ENCODE measurements at regions not wholly inside any gene's neighbourhood (a gene's known extent, or its start where the extent isn't known, plus 50 kb on each side); places are given as distances from the start of the nearest gene placed in this dataset.

GRCh38 chr1:57644667-57645066 lies 220.8 kb upstream of the DAB1 start:
- TF ChIP-seq CTCF (IDR thresholded peaks at IDR 0.05) (no peak), POLR2AphosphoS5 (IDR thresholded peaks at IDR 0.05) (no peak), POLR2A (IDR thresholded peaks at IDR 0.05) (no peak), EP300 (IDR thresholded peaks at IDR 0.05) (no peak)
- WGBS, 2 donors (ENCODE audit: low coverage in 1 of 2), result 96 to 100% methylated on average over 2 of the region's 2 CpGs
- no peak overlapping the region for H3K4me3 ChIP-seq
- H3K27ac ChIP-seq, result no peak overlapping the region
- H3K27me3 ChIP-seq, result no peaks in the 10 kb centered on the region
- ATAC-seq, result no peak
- H3K36me3 ChIP-seq, result no peaks in the 10 kb centered on the region
- H3K9me3 ChIP-seq, result no peaks in the 10 kb centered on the region
- H3K4me1 ChIP-seq, result no peaks in the 10 kb centered on the region

GRCh38 chr1:57638239-57638638 lies 214.4 kb upstream of the DAB1 start:
- no peak for TF ChIP-seq EP300 (IDR thresholded peaks at IDR 0.05)
- TF ChIP-seq POLR2AphosphoS5 (IDR thresholded peaks at IDR 0.05), result no peak
- TF ChIP-seq CTCF (IDR thresholded peaks at IDR 0.05), result no peak
- TF ChIP-seq POLR2A (IDR thresholded peaks at IDR 0.05), result no peak
- no peaks in the 10 kb centered on the region for H3K27me3 ChIP-seq
- no peaks in the 10 kb centered on the region for H3K9me3 ChIP-seq
- 61 to 70% methylated on average over 1 of the region's 1 CpG for WGBS, 2 donors (ENCODE audit: low coverage in 1 of 2)
- H3K4me1 ChIP-seq, result no peaks in the 10 kb centered on the region
- H3K27ac ChIP-seq, result no peak overlapping the region
- ATAC-seq, result no peak
- H3K36me3 ChIP-seq, result no peaks in the 10 kb centered on the region
- no peak overlapping the region for H3K4me3 ChIP-seq

GRCh38 chr1:57637155-57637554 lies 213.3 kb upstream of the DAB1 start:
- no peak for TF ChIP-seq POLR2A (IDR thresholded peaks at IDR 0.05)
- TF ChIP-seq EP300 (IDR thresholded peaks at IDR 0.05), result no peak
- TF ChIP-seq POLR2AphosphoS5 (IDR thresholded peaks at IDR 0.05), result no peak
- TF ChIP-seq CTCF (IDR thresholded peaks at IDR 0.05), result no peak
- H3K27me3 ChIP-seq, result no peaks in the 10 kb centered on the region
- WGBS, 2 donors (ENCODE audit: low coverage in 1 of 2), result 76% methylated on average over 2 of the region's 2 CpGs; no CpG with 5 or more reads in 1 of the 2 donors

GRCh38 chr1:57633881-57634280 lies 210.0 kb upstream of the DAB1 start:
- Histone ChIP-seq H3K36me3 (no peaks in the 10 kb centered on the region), H3K4me1 (no peaks in the 10 kb centered on the region), H3K27me3 (no peaks in the 10 kb centered on the region), H3K9me3 (no peaks in the 10 kb centered on the region), H3K4me3 (no peak overlapping the region), H3K27ac (no peak overlapping the region)
- 62 to 100% methylated on average over 2 to 3 of the region's 3 CpGs for WGBS, 2 donors (ENCODE audit: low coverage in 1 of 2)
- no peak for ATAC-seq
- TF ChIP-seq EP300 (IDR thresholded peaks at IDR 0.05) (no peak), POLR2AphosphoS5 (IDR thresholded peaks at IDR 0.05) (no peak), CTCF (IDR thresholded peaks at IDR 0.05) (no peak), POLR2A (IDR thresholded peaks at IDR 0.05) (no peak)

More at GRCh38 chr1:57637155-57637554, 213.3 kb upstream of the DAB1 start:
- H3K4me3 ChIP-seq, result no peak overlapping the region
- H3K9me3 ChIP-seq, result no peaks in the 10 kb centered on the region
- no peaks in the 10 kb centered on the region for H3K4me1 ChIP-seq
- no peak overlapping the region for H3K27ac ChIP-seq
- no peak for ATAC-seq
- no peaks in the 10 kb centered on the region for H3K36me3 ChIP-seq

GRCh38 chr1:57633056-57633455 lies 209.2 kb upstream of the DAB1 start:
- WGBS, 2 donors (ENCODE audit: low coverage in 1 of 2), result 30 to 53% methylated on average over 3 to 4 of the region's 4 CpGs
- no peak overlapping the region for H3K27ac ChIP-seq
- H3K27me3 ChIP-seq, result no peaks in the 10 kb centered on the region
- TF ChIP-seq EP300 (IDR thresholded peaks at IDR 0.05) (no peak), POLR2A (IDR thresholded peaks at IDR 0.05) (no peak), CTCF (IDR thresholded peaks at IDR 0.05) (no peak), POLR2AphosphoS5 (IDR thresholded peaks at IDR 0.05) (no peak)
- H3K4me1 ChIP-seq, result no peaks in the 10 kb centered on the region
- no peaks in the 10 kb centered on the region for H3K36me3 ChIP-seq
- H3K4me3 ChIP-seq, result no peak overlapping the region
- ATAC-seq, result no peak
- no peaks in the 10 kb centered on the region for H3K9me3 ChIP-seq
